Naive thymus-derived CD8-positive, alpha-beta T cell (primary cell): ENCODE measurements at regions not wholly inside any gene's neighbourhood (a gene's known extent, or its start where the extent isn't known, plus 50 kb on each side); places are given as distances from the start of the nearest gene placed in this dataset.
"Not testable (repeated sequence)": the region's sequence is repeated elsewhere in the genome, so short reads cannot be mapped to it uniquely, and the experiment has no call there.

ENCODE experiments used
- ATAC-seq, 2 donors: fragments of 150-1000 bp; cut with Tn5 transposase in 1 of 2; sonication (Bioruptor Pico), chemical (Tn5 transposase) in 1 of 2; 1 replicate in 1 of 2; 2 replicates in 1 of 2; pipeline ENCODE4 v1.10.0; 2021; ENCODE audit warnings: mild to moderate bottlenecking in 2 of 2, moderate library complexity in 2 of 2
- POLR2A ChIA-PET: fragments of 350-600 bp; sonication (Branson Sonifier 250); formaldehyde crosslinking; loops from one replicate; lab custom pipeline; 2021; ENCODE audit warnings: antibody characterized with exemption; lab: Charles Lee
- DNase-seq, 10 donors: peaks; one replicate each; pipeline versions ENCODE4 v3.0.0 to v3.0.0-alpha.2; 2020 to 2022
- H3K27ac Mint-ChIP-seq, 10 donors: one replicate each; pipeline ENCODE4 v1.8.0; 2020 to 2022; ENCODE audit warnings: mild to moderate bottlenecking in 10 of 10, mixed read lengths in 10 of 10, moderate library complexity in 4 of 10, inconsistent platforms in 1 of 10
- H3K27me3 Mint-ChIP-seq, 5 donors: one replicate each; pipeline ENCODE4 v1.8.0; 2021 to 2022; ENCODE audit warnings: mixed read lengths in 5 of 5
- H3K36me3 Mint-ChIP-seq, 3 donors: one replicate each; pipeline ENCODE4 v1.8.0; 2020 to 2022; ENCODE audit warnings: mixed read lengths in 3 of 3, mild to moderate bottlenecking in 2 of 3, inconsistent platforms in 1 of 3
- H3K4me1 Mint-ChIP-seq, 4 donors: one replicate each; pipeline ENCODE4 v1.8.0; 2021 to 2022; ENCODE audit warnings: mixed read lengths in 4 of 4
- H3K4me3 Mint-ChIP-seq, 10 donors: one replicate each; pipeline ENCODE4 v1.8.0; 2020 to 2022; ENCODE audit warnings: mild to moderate bottlenecking in 10 of 10, mixed read lengths in 10 of 10, moderate library complexity in 6 of 10, inconsistent platforms in 1 of 10
- H3K9me3 Mint-ChIP-seq, 9 donors: one replicate each; pipeline ENCODE4 v1.8.0; 2020 to 2022; ENCODE audit warnings: mixed read lengths in 9 of 9, mild to moderate bottlenecking in 3 of 9, inconsistent platforms in 1 of 9, moderate library complexity in 1 of 9

DNA sequence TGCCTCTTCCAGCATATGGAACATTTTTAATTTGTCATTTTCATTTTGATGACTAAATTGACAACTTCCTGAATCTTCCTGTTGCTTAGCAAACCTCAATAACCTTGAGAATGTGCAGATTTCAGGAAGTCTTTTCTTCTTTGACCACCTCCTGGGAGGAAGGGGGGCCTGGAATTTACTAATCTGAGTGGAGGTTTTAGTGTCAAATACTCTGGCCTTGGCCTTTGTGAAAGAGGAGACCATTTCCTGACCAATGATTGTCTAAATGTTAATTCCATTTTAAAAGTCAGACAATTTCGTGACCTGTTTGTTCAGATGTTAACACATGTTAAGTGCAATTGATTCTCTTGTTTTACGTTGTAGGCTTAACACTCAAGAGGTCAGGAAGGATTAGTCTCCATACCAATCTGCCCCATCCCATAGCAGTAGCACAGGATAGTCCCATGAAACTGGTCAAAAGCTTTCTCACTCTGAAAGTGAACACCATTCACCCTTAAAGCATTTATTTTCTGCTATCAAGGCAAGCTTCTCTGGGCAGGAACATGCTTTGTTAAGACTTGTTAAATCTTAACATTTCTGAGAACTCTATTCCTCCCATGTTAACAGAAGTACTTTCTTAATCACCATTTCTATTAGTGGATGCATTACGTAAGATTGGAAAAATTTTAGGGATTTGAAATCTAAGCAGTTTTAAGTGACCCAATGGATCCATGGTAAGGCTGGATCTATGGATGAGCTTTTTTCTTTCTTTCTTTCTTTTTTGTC lies 219.6 kb downstream of the RND3 start:
- POLR2A ChIA-PET = no interaction called here
- no peak overlapping the region for H3K4me3 Mint-ChIP-seq
- no peaks in the 10 kb centered on the region for H3K27me3 Mint-ChIP-seq
- no peaks in the 10 kb centered on the region for H3K36me3 Mint-ChIP-seq
- no peak for DNase-seq
- H3K9me3 Mint-ChIP-seq = peaks cover 0 to 4% (median 0%) of the 10 kb centered on the region in 9 donors
- no peaks in the 10 kb centered on the region for H3K4me1 Mint-ChIP-seq
- no peak overlapping the region for H3K27ac Mint-ChIP-seq
- no peak for ATAC-seq

DNA sequence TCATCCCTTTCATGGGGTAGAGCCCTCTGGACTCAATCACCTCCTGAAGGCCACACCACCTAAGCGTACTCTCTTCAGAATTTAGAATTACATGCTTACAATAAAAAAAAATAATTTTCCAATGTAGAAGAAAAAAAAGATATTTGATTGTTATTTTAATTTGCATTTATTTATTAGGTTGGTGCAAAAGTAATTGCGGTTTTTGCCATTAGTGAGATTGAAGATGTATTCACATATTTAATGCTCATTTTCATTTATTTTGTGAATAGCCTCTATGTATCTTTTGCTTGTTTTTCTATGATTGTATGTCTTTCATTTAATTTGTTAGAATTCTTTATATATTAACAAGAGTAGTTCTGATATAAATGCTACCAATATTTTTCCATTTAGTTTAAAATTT lies 220.5 kb downstream of the RND3 start:
- no peak overlapping the region for H3K4me3 Mint-ChIP-seq
- no peak overlapping the region for H3K27ac Mint-ChIP-seq
- H3K9me3 Mint-ChIP-seq = peaks cover 0 to 4% (median 0%) of the 10 kb centered on the region in 9 donors
- ATAC-seq (no peak), DNase-seq (no peak)
- H3K4me1 Mint-ChIP-seq = no peaks in the 10 kb centered on the region
- no peaks in the 10 kb centered on the region for H3K36me3 Mint-ChIP-seq
- H3K27me3 Mint-ChIP-seq = no peaks in the 10 kb centered on the region
- POLR2A ChIA-PET = no interaction called here

DNA sequence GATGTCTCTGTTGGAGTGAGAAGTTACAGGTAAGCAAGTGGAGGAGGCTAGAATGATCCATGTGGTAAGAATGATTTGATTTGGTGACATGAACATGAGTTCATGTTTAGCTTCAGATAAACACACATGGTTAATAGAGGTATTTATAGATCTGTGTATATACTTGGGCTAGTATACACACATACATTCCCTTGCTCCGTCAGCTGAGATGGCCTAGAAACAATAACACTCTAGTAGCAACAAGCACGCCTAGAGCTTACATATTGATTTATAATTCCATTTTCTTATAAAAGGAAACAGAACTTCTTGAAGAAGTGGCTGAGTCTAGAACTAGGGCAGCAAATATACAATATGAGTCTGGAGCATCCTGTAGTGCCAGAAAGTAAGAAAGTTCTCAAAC lies 223.0 kb downstream of the RND3 start:
- Mint-ChIP-seq H3K36me3 (no peaks in the 10 kb centered on the region), H3K4me1 (no peaks in the 10 kb centered on the region), H3K4me3 (no peak overlapping the region), H3K27me3 (no peaks in the 10 kb centered on the region), H3K27ac (no peak overlapping the region), H3K9me3 (peaks cover 0 to 4% (median 2%) of the 10 kb centered on the region in 9 donors)
- DNase-seq (no peak), ATAC-seq (no peak)
- POLR2A ChIA-PET = no interaction called here

DNA sequence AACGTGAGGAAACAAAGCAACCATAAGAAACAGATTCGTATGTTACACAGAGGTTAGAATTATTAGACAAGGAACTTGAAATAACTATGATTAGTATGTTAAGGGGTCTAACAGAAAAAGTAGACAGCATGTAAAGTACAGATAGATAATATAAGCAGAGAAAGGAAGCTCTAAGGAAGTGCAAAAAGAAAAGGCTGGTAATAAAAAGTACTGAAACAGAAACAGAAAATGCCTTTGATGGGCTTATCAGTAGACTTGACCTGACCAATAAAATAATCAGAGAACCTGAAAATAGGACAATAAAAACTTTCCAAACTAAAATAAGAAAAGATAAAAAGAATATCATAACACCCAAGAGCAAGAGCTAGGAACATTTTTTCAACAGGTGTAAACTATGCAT lies 225.8 kb downstream of the RND3 start:
- H3K9me3 Mint-ChIP-seq = peaks cover 0 to 12% (median 2%) of the 10 kb centered on the region in 9 donors
- H3K27ac Mint-ChIP-seq = no peak overlapping the region
- peaks cover 0 to 5% (median 0%) of the 10 kb centered on the region in 5 donors for H3K27me3 Mint-ChIP-seq
- no peaks in the 10 kb centered on the region for H3K36me3 Mint-ChIP-seq
- ATAC-seq (no peak), DNase-seq (no peak)
- POLR2A ChIA-PET = no interaction called here
- no peaks in the 10 kb centered on the region for H3K4me1 Mint-ChIP-seq
- H3K4me3 Mint-ChIP-seq = no peak overlapping the region

DNA sequence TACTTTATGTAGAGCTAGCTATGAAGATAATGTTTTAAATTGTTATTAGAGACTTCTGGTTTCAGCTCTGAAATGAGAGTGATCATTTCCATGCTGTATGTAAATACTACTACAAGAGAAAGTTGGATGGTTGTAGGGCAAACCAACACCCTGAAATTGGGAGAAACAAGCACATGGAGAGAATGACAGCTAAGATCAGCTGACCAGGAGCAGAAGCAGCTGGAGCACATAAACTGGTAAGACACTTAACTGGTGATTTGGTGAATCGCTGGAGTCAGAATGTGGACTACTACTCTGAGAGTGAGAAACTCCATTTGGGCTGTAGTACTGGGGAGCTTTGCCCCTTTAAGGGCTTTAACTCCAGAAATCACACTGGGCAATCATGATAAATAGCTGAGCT lies 226.8 kb downstream of the RND3 start:
- H3K4me3 Mint-ChIP-seq = no peak overlapping the region
- peaks cover 0 to 12% (median 2%) of the 10 kb centered on the region in 9 donors for H3K9me3 Mint-ChIP-seq
- H3K27ac Mint-ChIP-seq = no peak overlapping the region
- POLR2A ChIA-PET = no interaction called here
- H3K36me3 Mint-ChIP-seq = no peaks in the 10 kb centered on the region
- no peaks in the 10 kb centered on the region for H3K4me1 Mint-ChIP-seq
- ATAC-seq (no peak), DNase-seq (no peak)
- H3K27me3 Mint-ChIP-seq = peaks cover 0 to 5% (median 0%) of the 10 kb centered on the region in 5 donors

DNA sequence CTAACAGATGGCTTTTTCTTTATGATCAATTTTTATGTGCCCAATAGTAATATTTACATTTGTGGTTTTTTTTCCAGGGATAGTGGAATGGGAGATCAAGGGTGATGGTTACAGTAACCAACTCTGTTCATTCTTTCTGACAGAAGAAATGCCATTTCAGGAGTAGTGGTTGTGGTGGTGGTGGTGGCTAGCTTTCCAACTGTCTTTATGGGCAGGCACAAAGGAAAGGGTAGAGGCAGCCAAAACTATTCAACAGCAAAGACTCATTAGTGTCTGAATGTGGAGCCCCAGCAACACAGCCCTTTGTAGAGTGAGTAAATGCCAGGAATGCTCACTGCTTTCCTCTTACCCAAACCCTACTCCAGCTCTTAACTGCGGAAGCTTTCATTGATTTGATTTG lies 227.7 kb downstream of the RND3 start:
- DNase-seq = no peak
- Mint-ChIP-seq H3K4me1 (no peaks in the 10 kb centered on the region), H3K36me3 (no peaks in the 10 kb centered on the region), H3K4me3 (no peak overlapping the region), H3K27me3 (peaks cover 0 to 5% (median 0%) of the 10 kb centered on the region in 5 donors), H3K9me3 (peaks cover 0 to 12% (median 2%) of the 10 kb centered on the region in 9 donors), H3K27ac (no peak overlapping the region)
- no peak for ATAC-seq
- POLR2A ChIA-PET = no interaction called here

DNA sequence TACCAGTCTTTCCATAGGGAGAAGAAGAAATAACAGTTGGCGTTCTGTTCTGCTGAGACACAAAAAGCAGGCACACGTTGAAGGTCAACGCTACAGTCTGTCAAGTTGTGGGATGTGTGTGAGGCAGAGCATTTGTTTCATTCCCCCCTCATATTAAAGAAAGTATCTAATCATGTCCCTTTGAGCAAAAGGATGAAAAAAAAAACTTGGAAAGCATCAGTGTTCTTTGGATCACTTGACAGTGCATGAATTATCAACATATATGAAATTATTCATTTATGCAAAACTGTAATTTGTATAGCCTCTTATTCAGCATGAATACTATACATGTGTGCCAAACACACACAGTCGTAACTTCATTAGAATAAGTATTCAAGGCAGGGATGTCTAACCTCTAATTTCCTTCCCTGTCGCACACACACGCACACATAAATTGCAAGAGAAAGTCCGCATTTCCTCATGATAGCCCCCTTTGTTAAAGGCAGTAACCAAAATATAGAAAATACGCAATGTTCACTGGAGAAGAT lies 228.6 kb downstream of the RND3 start:
- Mint-ChIP-seq H3K27ac (no peak overlapping the region), H3K36me3 (no peaks in the 10 kb centered on the region), H3K4me3 (no peak overlapping the region), H3K27me3 (peaks cover 0 to 5% (median 0%) of the 10 kb centered on the region in 5 donors), H3K4me1 (no peaks in the 10 kb centered on the region), H3K9me3 (peaks cover 0 to 12% (median under 1%) of the 10 kb centered on the region in 9 donors)
- no peak for ATAC-seq
- POLR2A ChIA-PET = no interaction called here
- DNase-seq = no peak

DNA sequence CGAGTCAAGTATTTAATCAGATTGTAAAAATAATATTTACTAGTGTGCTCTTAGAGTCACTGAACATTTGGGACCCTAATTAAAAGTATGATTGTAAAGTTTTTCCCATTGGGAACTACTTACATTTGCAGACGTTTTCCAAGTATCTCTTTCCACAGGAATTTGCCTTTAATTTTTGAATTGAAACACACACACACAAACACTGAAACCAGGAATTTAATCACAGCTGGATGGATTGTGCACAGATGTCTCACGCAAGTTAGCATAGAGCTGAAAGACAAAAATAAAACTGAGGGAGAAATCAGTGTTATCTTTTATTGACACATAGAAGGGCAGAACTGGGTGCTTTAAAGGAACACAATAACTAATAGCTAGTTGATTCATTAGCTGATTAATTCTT lies 230.7 kb downstream of the RND3 start:
- H3K27me3 Mint-ChIP-seq = peaks cover 0 to 5% (median 0%) of the 10 kb centered on the region in 5 donors
- H3K27ac Mint-ChIP-seq = no peak overlapping the region
- ATAC-seq (no peak), DNase-seq (no peak)
- H3K36me3 Mint-ChIP-seq = no peaks in the 10 kb centered on the region
- H3K4me3 Mint-ChIP-seq = no peak overlapping the region
- no peaks in the 10 kb centered on the region for H3K4me1 Mint-ChIP-seq
- H3K9me3 Mint-ChIP-seq = peaks cover 0 to 19% (median 0%) of the 10 kb centered on the region in 9 donors
- POLR2A ChIA-PET = no interaction called here

DNA sequence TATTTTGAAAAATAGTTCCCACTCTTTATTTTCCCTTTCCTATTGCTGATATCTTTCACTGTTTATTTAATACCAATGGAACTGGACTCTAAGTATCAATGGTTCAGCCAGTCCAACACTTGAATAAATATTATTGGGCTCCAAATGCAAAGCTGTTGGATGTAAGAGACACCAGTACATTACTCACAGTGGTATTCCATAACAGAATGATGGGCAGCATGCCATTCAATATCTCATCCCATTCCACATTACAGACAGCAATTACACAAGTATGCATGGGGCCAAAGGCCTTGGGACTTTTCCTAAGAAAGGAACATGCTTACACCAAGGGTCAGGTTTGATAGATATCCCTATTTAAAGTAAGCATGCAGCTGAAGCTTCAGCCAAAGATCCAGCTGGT lies 231.9 kb downstream of the RND3 start:
- DNase-seq (no peak), ATAC-seq (no peak)
- POLR2A ChIA-PET = no interaction called here
- Mint-ChIP-seq H3K27ac (no peak overlapping the region), H3K9me3 (peaks cover 0 to 15% (median 0%) of the 10 kb centered on the region in 9 donors), H3K36me3 (no peaks in the 10 kb centered on the region), H3K4me1 (no peaks in the 10 kb centered on the region), H3K4me3 (no peak overlapping the region), H3K27me3 (peaks cover 0 to 5% (median 0%) of the 10 kb centered on the region in 5 donors)

DNA sequence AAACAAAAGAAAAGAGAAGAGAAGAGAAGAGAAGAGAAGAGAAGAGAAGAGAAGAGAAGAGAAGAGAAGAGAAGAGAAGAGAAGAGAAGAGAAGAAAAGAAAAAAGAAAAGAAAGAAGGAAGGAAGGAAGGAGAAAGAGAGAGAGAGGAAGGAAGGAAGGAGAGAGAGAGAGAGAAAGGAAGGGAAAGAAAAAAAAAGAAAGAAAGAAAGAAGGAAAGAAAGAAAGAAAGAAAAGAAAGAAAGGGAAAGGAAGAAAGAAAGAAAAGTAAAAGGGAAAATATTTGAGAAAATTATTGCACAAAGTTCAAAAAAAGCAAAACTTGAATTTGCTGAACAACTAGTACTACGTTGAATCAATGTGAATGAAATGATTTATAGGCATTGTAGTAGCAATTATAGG lies 237.7 kb downstream of the RND3 start:
- H3K36me3 Mint-ChIP-seq, POLR2A ChIA-PET, H3K27me3 Mint-ChIP-seq, ATAC-seq, DNase-seq, H3K4me3 Mint-ChIP-seq, H3K4me1 Mint-ChIP-seq, H3K27ac Mint-ChIP-seq: not testable (repeated sequence)
- H3K9me3 Mint-ChIP-seq = peaks cover 0 to 13% (median 0%) of the 10 kb centered on the region in 9 donors

DNA sequence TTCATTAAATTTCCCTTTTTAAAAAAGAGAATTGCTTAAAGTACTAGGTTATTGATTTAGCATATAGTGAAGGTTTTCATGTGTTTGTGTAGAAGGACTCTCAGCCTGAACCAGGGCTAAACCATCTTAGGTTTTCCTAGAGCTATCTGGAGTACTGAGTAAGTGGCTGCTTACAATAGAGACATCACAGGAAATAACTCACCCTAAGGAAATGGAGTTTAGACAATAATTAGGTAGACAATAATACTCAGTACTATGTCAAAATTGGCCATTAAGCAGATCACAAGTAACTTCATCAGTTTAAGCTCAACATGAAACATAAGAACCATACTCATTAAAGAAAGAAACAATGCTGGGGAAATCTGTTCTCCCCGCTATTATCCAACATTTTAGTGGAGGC lies 240.0 kb downstream of the RND3 start:
- no peak for ATAC-seq
- H3K27me3 Mint-ChIP-seq = peaks cover 0 to 1% (median 0%) of the 10 kb centered on the region in 5 donors
- no peak for DNase-seq
- H3K27ac Mint-ChIP-seq = no peak overlapping the region
- H3K4me3 Mint-ChIP-seq = no peak overlapping the region
- H3K9me3 Mint-ChIP-seq = peaks cover 0 to 4% (median 0%) of the 10 kb centered on the region in 9 donors
- no peaks in the 10 kb centered on the region for H3K4me1 Mint-ChIP-seq
- POLR2A ChIA-PET = no interaction called here
- H3K36me3 Mint-ChIP-seq = no peaks in the 10 kb centered on the region

DNA sequence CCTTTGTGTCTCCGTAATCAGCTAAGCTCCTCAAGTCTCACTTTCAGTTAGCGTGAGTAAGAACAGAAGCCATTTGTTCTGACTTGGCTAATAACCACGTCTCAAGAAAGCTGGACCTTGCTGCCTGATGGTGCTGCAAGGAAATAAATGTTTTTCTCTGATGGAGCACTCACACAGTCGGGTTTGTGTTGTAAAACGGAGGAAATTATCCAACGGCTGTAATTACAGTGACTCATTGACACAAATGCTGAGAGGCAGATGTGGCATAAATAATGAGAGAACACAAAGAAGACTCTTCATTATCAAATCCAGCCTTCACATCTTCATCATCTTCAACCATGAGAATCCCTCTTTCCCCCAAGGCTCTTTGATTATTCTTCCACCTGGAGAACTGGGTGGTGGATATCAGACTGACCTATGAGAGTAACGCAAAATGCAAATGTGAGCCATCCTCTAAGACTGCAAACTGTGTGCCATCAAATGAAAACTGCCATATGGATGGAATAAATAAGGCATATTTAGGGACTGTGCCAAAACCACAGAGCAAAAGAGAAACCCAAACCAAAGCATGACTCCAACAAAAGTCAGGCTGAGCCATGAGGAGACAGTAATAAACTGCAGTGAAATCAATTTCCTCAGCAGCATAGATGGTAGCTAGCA lies 252.6 kb downstream of the RND3 start:
- POLR2A ChIA-PET = no interaction called here
- ATAC-seq (no peak), DNase-seq (no peak)
- Mint-ChIP-seq H3K4me3 (no peak overlapping the region), H3K4me1 (no peaks in the 10 kb centered on the region), H3K9me3 (peaks cover 0 to 9% (median 0%) of the 10 kb centered on the region in 9 donors), H3K27me3 (no peaks in the 10 kb centered on the region), H3K36me3 (no peaks in the 10 kb centered on the region), H3K27ac (no peak overlapping the region)

DNA sequence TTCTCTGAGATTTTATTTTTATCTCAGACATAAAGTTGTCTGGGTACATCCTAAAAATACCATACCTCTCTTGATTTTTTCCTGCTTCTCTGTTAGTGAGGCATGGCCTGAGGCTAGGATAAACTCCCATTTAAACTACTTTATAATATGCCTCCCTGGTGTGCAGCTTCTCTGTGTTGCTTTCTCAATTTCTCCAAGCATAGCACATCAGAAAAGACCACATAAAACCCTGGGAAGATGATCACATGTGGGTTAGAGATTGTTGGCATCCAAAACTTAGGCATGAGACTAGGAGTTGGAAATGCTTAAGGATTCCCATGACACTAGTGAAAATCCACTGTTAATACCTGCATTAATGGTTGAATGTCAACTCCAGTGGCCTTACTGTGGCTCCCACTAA lies 254.6 kb downstream of the RND3 start:
- DNase-seq (no peak), ATAC-seq (no peak)
- Mint-ChIP-seq H3K4me3 (no peak overlapping the region), H3K27me3 (no peaks in the 10 kb centered on the region), H3K27ac (no peak overlapping the region), H3K9me3 (peaks cover 0 to 5% (median 0%) of the 10 kb centered on the region in 9 donors), H3K36me3 (no peaks in the 10 kb centered on the region), H3K4me1 (no peaks in the 10 kb centered on the region)
- POLR2A ChIA-PET = no interaction called here
